ENCODE measurements at regions not wholly inside any gene's neighbourhood (a gene's known extent, or its start where the extent isn't known, plus 50 kb on each side); places are given as distances from the start of the nearest gene placed in this dataset.
"Not testable (repeated sequence)": the region's sequence is repeated elsewhere in the genome, so short reads cannot be mapped to it uniquely, and the experiment has no call there.

- DNase-seq, result no peak
Observed at GRCh38 chrX:5695971-5696370, 532.7 kb downstream of the NLGN4X start.

DNA sequence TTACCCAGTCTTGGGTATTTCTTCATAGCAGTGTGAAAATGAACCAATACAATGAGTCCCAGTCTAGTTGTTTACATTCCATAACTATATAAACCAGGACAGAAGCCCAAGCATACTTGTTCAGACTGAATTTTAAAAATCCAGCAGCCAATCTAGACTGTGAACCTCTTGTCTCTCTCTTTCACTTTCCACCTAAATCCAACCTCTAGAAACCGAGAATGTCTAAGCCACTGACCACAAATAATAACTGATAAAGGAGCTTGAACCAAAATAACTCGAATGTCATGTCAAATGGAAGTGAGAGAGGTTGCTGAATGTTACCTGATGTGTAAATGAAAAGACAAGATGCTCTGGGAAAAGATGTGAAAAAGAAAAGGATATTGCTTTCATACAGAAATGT, 544.7 kb downstream of the NLGN4X start:
- no peak for DNase-seq

GRCh38 chrX:5681159-5681558, 547.5 kb downstream of the NLGN4X start:
- no peak for DNase-seq

DNA sequence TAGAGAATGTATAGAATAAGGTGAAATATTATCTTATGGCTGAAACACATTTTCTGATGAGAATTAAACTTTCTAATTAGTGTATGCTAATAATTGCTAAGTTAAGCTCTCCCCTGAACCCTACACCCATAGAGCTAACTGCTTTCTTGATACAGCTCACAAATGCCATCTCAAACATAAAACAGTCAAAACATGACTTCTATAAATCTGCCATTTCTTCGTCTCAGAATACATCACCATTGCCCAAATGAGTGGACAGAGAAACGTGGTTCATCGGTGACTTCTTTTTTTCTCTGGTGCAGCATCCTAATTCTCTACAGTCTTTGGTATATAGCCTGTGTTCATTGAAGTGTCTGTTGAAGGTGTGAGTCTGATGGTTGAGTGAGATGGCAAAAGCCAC, 554.6 kb downstream of the NLGN4X start:
- DNase-seq, result no peak

DNA sequence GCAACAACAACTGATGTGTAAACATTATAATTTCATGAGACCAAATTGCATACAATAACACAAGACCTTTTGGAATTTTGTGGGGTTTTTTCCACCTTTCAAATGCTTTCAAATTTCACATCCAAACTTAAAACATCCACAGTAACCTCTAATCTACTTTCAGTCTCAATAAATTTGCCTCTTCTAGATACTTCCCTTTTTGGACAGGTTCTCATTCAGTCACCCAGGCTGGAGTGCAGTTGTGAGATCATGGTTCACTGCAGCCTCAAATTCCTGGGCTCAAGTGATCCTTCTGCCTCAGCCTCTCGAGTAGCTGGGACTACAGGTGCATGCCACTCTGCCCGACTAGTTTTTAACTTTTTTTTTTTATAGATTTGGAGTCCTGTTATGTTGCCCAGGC, 556.6 kb downstream of the NLGN4X start:
- DNase-seq, result no peak

- not testable (repeated sequence) for DNase-seq
Observed at GRCh38 chrX:5666689-5667088, 562.0 kb downstream of the NLGN4X start.

DNA sequence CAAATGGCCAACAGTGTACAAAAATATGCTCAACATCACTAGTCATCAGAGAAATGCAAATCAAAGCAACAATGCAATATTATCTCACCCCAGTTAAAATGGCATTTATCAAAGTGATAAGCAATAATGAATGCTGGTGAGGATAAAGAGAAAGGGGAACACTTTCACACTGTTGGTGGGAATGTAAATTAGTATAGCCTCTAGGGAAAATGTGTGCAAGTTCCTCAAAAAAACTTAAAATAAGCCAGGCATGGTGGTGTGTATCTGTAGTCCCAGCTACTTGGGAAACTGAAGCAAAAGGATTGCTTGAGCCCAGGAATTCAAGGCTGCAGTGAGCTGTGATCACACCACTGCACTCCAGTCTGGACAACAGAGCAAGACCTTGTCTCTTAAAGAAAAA, 572.1 kb downstream of the NLGN4X start:
- DNase-seq, result no peak

DNA sequence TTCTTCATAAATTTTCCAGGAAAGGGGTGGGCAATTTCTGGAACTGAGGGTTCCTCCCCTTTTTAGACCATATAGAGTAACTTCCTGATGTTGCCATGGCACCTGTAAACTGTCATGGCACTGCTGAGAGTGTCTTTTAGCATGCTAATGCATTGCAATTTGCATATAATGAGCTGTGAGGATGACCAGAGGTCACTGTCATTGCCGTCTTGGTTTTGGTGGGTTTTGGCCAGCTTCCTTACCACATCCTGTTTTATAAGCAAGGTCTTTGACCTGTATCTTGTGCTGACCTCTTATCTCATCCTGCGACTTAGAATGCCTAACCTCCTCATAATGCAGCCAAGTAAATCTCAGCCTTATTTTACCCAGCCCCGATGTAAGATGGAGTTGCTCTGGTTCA, 577.8 kb downstream of the NLGN4X start:
- no peak for DNase-seq

- DNase-seq, result no peak
Observed at GRCh38 chrX:5648941-5649568, 579.6 kb downstream of the NLGN4X start.

DNA sequence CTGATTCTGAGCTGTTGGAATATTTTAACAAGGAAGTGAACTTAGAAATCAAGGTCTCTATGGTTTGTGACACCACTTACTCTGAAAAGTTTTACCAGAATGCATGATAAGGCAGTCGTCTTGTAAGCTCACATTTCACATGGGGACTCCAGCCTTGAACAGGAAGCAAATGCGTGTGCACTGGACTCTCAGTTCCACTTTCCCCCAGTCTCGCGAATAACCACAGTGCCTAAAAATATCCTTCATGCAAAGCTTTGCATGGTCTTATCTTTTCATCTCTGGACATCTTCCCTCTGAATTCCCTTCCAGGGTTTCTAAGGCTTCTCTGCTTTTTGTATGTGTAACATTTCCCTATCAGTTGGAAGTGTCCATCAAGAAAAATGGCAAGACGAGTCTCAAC, 581.8 kb downstream of the NLGN4X start:
- DNase-seq, result no peak

DNA sequence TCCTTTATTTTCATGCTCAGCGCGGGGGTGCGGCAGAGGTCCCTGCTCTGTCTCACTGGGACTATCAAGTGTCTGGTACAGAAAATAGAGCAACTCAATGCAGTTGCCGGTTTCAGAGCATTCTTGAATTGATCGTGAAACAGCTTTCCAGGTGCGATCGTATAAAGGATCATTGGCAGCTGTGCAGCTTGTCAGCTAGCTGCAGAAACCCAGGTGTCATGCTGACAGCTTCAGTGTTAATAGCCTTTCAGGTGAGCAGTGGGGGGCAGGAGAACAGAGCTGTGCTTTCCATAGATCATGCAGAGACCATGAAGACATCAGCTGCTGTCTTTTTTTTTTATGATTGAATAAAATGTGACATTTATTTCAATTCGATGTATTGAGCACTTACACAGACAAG, 583.9 kb downstream of the NLGN4X start:
- DNase-seq, result no peak

DNA sequence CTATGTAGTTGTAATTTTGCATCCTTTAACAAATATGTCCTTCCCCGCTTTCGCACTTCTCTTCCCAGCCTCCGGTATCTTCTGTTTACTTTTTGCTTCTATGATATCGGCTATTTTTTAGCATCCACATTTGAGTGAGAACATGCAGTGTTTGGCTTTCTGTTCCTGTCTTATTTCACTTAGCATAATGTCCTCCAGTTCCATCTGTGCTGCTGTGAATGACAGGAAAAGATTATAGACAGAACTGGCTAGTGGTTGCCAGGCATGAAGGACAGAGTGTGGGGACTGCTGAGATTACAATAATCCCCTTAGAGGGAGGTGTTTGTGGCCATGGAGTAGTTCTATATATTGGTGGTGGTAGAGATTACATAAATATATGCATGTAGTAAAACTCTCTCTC, 588.6 kb downstream of the NLGN4X start:
- no peak for DNase-seq

DNA sequence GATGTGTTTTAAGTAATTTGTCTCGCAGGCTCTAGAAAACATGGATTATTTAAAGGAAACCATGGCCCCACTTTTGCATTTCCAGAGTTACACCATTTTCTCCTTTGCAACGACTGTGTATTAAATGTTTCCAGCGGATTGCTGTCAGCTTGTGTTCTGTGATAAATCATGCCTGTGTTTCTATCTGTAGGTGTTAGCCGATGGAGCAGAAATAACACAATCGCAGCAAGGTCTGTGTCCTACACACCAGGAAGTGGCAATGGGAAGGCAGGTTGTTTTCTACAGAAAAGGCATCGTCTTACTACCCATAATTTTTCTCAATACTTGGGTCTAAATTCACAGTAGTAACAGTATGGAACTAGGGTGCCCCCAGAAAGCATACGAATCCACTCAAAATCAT, 590.1 kb downstream of the NLGN4X start:
- no peak for DNase-seq

DNA sequence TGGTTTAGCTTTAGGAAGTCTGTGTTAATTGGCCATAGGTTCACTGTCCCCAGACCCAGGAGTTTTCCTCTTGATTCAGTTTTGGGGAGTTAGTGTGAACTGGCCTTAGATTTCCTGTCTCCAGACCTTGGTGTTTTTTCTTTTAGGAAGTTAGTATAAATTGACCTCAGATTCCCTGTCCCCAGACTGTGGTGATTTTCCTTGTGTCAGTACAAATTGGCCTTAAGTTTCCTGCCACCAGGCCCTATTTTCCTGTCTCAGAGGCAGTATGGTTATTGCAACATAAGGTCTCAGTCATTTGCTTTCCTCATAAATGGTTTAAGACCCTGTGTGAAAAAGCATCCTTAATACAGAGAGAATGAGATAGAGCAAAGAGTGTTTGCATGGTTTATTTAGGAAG, 595.8 kb downstream of the NLGN4X start:
- DNase-seq, result no peak

GRCh38 chrX:5632061-5632614, 596.5 kb downstream of the NLGN4X start:
- no peak for DNase-seq

- no peak for DNase-seq
Observed at GRCh38 chrX:5617666-5618065, 611.0 kb downstream of the NLGN4X start.

DNA sequence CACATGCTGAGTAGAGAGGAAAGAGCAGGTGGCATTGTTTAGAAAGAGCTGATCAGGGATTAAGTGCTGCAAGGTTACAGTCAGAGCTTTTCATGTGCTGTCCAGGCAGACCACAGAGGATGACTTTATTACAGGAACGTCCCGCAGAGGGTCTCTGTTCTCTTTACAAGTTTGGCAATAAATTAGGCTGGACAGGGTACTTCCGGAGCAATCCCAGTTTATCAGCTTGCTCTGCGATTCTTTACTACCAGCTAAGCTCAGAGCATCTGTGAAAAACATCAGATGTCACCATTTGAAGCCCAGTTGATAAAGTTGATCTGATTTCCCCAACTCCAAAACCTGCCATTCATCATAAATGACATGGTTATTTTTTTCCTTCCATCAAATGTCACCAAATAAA, 633.1 kb downstream of the NLGN4X start:
- DNase-seq, result no peak

GRCh38 chrX:5586726-5587125, 641.9 kb downstream of the NLGN4X start:
- DNase-seq, result no peak

DNA sequence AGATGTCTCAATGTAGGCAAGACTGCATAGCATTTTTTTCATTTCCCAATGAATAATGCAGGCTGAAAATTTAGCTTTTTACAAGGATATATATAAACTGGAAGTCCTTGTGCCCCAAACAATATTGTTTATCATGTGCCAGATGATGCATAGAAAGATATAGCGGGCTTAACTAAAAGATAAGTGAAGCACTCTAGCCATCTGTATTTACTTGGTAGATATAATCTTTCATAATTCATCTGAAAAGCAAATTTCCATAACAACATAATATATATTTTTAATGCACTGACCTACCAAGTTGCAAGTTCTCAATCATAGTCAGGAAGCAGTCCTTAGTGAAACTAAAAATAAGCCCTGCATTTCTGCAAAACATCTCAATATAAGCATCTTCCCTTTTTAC, 653.3 kb downstream of the NLGN4X start:
- DNase-seq, result no peak

DNA sequence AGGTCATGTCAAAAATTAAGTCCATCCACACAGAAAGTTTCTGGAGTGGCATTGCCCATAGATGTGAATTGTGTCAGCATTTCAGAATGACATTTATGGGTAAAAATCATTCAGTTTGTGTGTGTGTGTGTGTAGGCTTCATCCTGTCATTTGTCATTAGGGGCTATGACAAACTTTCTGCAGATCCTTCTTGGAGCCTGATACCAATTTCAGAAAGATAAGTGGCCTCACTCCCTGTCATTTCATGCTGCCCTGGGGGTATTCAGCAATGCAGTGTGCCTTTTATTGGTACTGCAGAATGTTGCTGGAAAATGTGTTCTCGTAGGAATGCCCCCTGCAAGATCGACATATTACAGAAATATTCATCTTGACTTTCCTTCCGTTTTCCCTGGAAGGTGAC, 659.7 kb downstream of the NLGN4X start:
- no peak for DNase-seq

GRCh38 chrX:5559386-5559785, 669.3 kb downstream of the NLGN4X start:
- DNase-seq, result no peak

- no peak for DNase-seq
Observed at GRCh38 chrX:5549512-5549911, 679.2 kb downstream of the NLGN4X start.

- DNase-seq, result no peak
Observed at GRCh38 chrX:5537098-5537497, 691.6 kb downstream of the NLGN4X start.

DNA sequence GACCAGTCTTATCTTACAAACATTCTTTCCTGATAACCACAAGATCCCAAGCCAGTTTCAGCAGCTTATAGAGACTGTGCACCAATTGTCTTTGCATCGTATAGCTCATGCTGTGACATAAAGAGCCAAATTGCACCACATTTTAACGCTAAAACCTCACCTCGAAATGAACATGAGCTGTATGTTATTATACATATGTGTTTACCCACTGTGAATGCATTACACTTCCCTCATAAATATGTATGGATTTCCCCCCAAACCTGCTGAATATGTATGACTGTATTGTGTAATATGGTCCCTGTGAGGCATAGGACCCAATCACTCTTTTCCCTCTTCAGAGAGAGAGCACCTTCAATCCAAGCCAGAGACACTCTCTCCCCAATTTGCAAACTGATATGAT, 692.4 kb downstream of the NLGN4X start:
- DNase-seq, result no peak

DNA sequence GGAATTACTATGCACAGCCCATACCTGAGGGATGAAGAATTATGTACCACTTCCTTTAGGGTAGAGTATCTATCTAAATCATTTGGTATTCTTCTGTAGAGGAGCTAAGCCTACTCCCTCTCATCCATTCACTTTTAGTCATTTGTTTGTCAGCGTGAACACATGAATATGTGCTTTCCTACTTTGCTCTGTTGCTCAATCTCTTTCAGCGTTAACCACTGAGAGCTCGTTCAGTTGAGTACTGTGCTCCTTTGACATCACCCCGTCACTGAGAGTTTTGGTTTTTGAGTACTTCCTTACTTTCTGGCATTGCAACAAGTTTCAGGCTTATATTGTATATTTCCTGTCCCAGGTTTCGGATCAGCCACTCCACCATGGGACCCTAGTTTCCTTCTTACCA, 700.6 kb downstream of the NLGN4X start:
- DNase-seq, result no peak

Measured in hippocampal formation (tissue), 2 donors.